HepG2 (cell line): ENCODE measurements at regions not wholly inside any gene's neighbourhood (a gene's known extent, or its start where the extent isn't known, plus 50 kb on each side); places are given as distances from the start of the nearest gene placed in this dataset.

Experiments used
- CTCF ChIP-seq: sonication (generic); formaldehyde crosslinking; IDR thresholded peaks from 2 replicates; pipeline ENCODE4 v1.5.0; 2020; ENCODE audit warnings: mild to moderate bottlenecking, missing genetic modification reagents, moderate library complexity
- GABPA ChIP-seq, 2 experiments: IDR thresholded peaks; 2 replicates each; pipeline ENCODE4 v1.6.1; 2011 to 2016; ENCODE audit warnings: low read depth in 2 of 2, low read length in 1 of 2, missing biosample characterization in 1 of 2, missing genetic modification characterization in 1 of 2
- NR0B2 ChIP-seq: sonication (generic); formaldehyde crosslinking; IDR thresholded peaks from 2 replicates; pipeline ENCODE4 v1.4.0; 2020; ENCODE audit warnings: mild to moderate bottlenecking, missing genetic modification reagents
- SKIL ChIP-seq: sonication (generic); formaldehyde crosslinking; IDR thresholded peaks from 2 replicates; pipeline ENCODE4 v1.8.0; 2022; ENCODE audit warnings: missing genetic modification reagents, mild to moderate bottlenecking, moderate library complexity, borderline replicate concordance
- ZNF275 ChIP-seq: sonication (generic); formaldehyde crosslinking; IDR thresholded peaks from 2 replicates; pipeline ENCODE4 v1.8.0; 2022; ENCODE audit warnings: missing genetic modification reagents, mild to moderate bottlenecking, inconsistent platforms, borderline replicate concordance

- TF ChIP-seq NR0B2 (no peak), ZNF275 (CRISPR knock-in tag) (no peak), SKIL (CRISPR knock-in tag) (no peak), CTCF (CRISPR knock-in tag) (no peak), GABPA (IDR thresholded peaks at IDR 0.05; ENCODE audit: low read depth, low read length) (no peak), GABPA (CRISPR knock-in tag; IDR thresholded peaks at IDR 0.05; ENCODE audit: low read depth) (no peak)
Measured at GRCh38 chr1:18537386-18538306, 56.9 kb downstream of the KLHDC7A start.
